ENCODE measurements at regions not wholly inside any gene's neighbourhood (a gene's known extent, or its start where the extent isn't known, plus 50 kb on each side); places are given as distances from the start of the nearest gene placed in this dataset.
"Not testable (repeated sequence)": the region's sequence is repeated elsewhere in the genome, so short reads cannot be mapped to it uniquely, and the experiment has no call there.

DNA sequence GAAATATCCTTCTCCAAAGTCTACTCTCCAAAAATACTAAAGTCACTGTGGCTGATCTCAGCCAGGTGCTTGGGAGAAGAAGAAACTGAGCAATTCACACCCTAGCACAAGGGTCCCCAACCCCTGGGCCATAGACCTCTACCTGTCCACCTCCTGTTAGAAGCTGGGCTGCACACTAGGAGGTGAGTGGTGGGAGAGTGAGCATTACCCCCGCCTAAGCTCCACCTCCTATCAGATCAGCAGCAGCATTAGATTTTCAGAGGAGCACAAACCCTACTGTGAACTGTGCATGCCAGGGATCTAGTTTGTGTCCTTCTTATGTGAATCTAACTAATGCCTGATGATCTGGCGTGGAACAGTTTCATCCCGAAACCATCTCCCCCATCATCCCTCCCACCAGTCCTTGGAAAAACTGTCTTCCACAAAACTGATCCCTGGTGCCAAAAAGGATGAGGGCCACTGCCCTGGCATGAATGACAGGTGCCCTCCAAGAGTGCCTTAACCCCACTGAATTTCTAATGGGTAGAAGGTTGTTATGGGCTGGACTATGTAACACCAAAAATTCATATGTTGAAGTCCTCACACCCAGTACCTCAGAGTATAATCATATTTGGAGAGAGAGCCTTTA, 109.2 kb upstream of the CDYL start:
- no peaks in the 10 kb centered on the region for H3K36me3 ChIP-seq (ENCODE audit: control insufficient read depth, insufficient read depth, low read length)
- H3K27me3 ChIP-seq (ENCODE audit: control insufficient read depth, insufficient read depth, low read length, poor library complexity, severe bottlenecking), result no peaks in the 10 kb centered on the region
- H3K4me1 ChIP-seq (ENCODE audit: control insufficient read depth, insufficient read depth, low read length), result no peaks in the 10 kb centered on the region
- 90 to 100% methylated on average over 3 of the region's 3 CpGs for WGBS, 2 experiments
- no peak overlapping the region for H3K27ac ChIP-seq (ENCODE audit: insufficient read depth, low read depth, low read length, poor library complexity, severe bottlenecking)
- no peak overlapping the region for H3K4me3 ChIP-seq (ENCODE audit: insufficient read depth, low read depth, low read length)
- no peaks in the 10 kb centered on the region for H3K9me3 ChIP-seq (ENCODE audit: control insufficient read depth, low read length)

DNA sequence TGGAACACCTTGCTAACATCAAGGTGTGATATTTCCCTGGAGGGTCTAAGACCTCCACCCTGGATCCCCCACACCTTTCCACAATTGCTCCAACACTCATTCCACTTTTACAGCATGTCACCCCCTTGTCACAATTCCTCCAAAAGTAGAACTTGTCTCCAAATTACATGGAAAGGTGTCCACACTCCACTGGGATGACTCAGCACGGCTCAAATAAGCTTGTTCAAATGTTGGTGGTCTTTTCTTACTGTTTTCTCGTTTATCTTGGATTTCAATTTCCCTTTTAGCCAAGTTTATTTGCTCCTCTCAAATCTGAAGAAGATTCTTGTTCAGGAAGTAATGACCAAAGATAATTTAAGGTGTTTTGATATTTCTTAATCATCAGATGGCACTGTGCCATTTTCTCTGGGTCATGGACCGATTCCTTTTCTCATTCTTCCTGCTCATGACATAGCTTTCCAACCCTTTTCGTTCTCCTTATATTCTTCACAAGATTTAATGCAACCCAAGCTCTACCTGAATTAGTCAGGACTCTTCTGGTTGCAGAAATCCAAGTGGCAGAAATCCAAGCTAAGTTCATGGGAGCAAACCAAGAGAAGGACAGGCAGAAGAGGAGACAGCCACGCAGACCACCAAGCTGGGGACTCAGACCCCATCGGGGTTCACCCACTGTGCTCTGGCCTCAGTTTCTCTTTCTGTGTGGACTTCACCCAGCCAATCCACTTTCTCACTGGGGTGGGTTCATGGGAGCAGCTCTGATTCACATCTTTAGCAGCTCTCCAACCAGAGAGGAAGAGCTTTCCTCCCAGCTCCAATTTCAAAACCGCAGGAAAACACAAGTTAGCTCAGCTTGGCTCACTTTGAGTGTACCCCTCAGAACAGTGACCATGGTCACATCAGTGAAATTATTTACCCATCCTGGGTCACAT, 110.5 kb upstream of the CDYL start:
- H3K9me3 ChIP-seq (ENCODE audit: control insufficient read depth, low read length), result no peaks in the 10 kb centered on the region
- no peaks in the 10 kb centered on the region for H3K27me3 ChIP-seq (ENCODE audit: control insufficient read depth, insufficient read depth, low read length, poor library complexity, severe bottlenecking)
- WGBS, 2 experiments, result 92 to 93% methylated on average over 7 of the region's 7 CpGs
- no peak overlapping the region for H3K4me3 ChIP-seq (ENCODE audit: insufficient read depth, low read depth, low read length)
- H3K36me3 ChIP-seq (ENCODE audit: control insufficient read depth, insufficient read depth, low read length), result no peaks in the 10 kb centered on the region
- no peak overlapping the region for H3K27ac ChIP-seq (ENCODE audit: insufficient read depth, low read depth, low read length, poor library complexity, severe bottlenecking)
- H3K4me1 ChIP-seq (ENCODE audit: control insufficient read depth, insufficient read depth, low read length), result no peaks in the 10 kb centered on the region

GRCh38 chr6:4664911-4665310, 111.3 kb upstream of the CDYL start:
- no peak overlapping the region for H3K4me3 ChIP-seq (ENCODE audit: insufficient read depth, low read depth, low read length)
- no peaks in the 10 kb centered on the region for H3K9me3 ChIP-seq (ENCODE audit: control insufficient read depth, low read length)
- no peaks in the 10 kb centered on the region for H3K4me1 ChIP-seq (ENCODE audit: control insufficient read depth, insufficient read depth, low read length)
- H3K36me3 ChIP-seq (ENCODE audit: control insufficient read depth, insufficient read depth, low read length), result no peaks in the 10 kb centered on the region
- WGBS, 2 experiments, result 93 to 94% methylated on average over 6 of the region's 6 CpGs
- no peak overlapping the region for H3K27ac ChIP-seq (ENCODE audit: insufficient read depth, low read depth, low read length, poor library complexity, severe bottlenecking)
- H3K27me3 ChIP-seq (ENCODE audit: control insufficient read depth, insufficient read depth, low read length, poor library complexity, severe bottlenecking), result no peaks in the 10 kb centered on the region

GRCh38 chr6:4664117-4664626, 112.0 kb upstream of the CDYL start:
- no peaks in the 10 kb centered on the region for H3K9me3 ChIP-seq (ENCODE audit: control insufficient read depth, low read length)
- no peak overlapping the region for H3K27ac ChIP-seq (ENCODE audit: insufficient read depth, low read depth, low read length, poor library complexity, severe bottlenecking)
- H3K36me3 ChIP-seq (ENCODE audit: control insufficient read depth, insufficient read depth, low read length), result no peaks in the 10 kb centered on the region
- WGBS, 2 experiments, result 95 to 96% methylated on average over 7 of the region's 7 CpGs
- no peaks in the 10 kb centered on the region for H3K27me3 ChIP-seq (ENCODE audit: control insufficient read depth, insufficient read depth, low read length, poor library complexity, severe bottlenecking)
- H3K4me1 ChIP-seq (ENCODE audit: control insufficient read depth, insufficient read depth, low read length), result no peaks in the 10 kb centered on the region
- H3K4me3 ChIP-seq (ENCODE audit: insufficient read depth, low read depth, low read length), result no peak overlapping the region

DNA sequence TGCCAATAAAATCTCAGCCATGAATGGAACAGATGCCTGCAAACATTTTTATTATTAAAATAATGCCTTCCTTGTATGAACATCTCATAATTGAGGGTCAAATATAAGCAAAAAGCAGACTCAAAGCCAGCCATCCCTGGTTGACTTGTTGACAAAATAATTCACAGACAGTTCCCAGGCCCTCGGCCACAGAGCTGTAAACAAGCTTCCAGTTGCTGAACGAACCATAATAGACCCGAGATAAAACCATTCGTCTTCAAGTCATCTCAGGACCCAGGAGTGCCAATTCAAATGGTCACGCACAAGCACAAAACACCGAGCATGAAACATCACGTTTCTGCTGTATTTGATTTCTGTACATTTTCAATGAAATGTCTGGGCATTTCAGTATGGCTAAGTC, 113.3 kb upstream of the CDYL start:
- Histone ChIP-seq H3K4me3 (ENCODE audit: insufficient read depth, low read depth, low read length) (no peak overlapping the region), H3K27ac (ENCODE audit: insufficient read depth, low read depth, low read length, poor library complexity, severe bottlenecking) (no peak overlapping the region), H3K27me3 (ENCODE audit: control insufficient read depth, insufficient read depth, low read length, poor library complexity, severe bottlenecking) (no peaks in the 10 kb centered on the region), H3K9me3 (ENCODE audit: control insufficient read depth, low read length) (no peaks in the 10 kb centered on the region), H3K36me3 (ENCODE audit: control insufficient read depth, insufficient read depth, low read length) (no peaks in the 10 kb centered on the region), H3K4me1 (ENCODE audit: control insufficient read depth, insufficient read depth, low read length) (no peaks in the 10 kb centered on the region)
- WGBS, 2 experiments, result 94 to 96% methylated on average over 7 of the region's 7 CpGs

DNA sequence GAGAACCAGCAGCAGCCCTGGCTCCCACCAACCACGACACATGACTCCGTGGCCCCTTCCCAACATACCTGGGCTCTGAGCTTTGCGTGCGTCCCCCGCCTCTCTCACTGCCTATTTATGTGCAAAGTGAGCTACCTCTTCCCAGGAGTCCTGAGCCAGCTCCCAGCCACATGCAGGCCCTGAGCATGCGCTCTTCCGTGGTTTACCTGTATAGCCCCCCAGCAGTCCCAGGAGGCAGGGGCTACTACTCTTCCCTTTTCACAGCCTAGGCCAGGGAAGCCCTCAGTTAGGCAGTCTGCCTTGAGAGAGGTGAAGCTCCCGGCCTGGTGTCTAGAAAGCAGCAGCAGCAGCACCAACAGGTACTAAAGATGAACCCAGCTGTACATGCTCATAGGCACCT, 114.8 kb upstream of the CDYL start:
- 78 to 83% methylated on average over 8 of the region's 8 CpGs for WGBS, 2 experiments
- no peaks in the 10 kb centered on the region for H3K4me1 ChIP-seq (ENCODE audit: control insufficient read depth, insufficient read depth, low read length)

GRCh38 chr6:4660377-4661321, 115.6 kb upstream of the CDYL start:
- H3K4me3 ChIP-seq (ENCODE audit: insufficient read depth, low read depth, low read length), result no peak overlapping the region
- no peak overlapping the region for H3K27ac ChIP-seq (ENCODE audit: insufficient read depth, low read depth, low read length, poor library complexity, severe bottlenecking)
- no peaks in the 10 kb centered on the region for H3K27me3 ChIP-seq (ENCODE audit: control insufficient read depth, insufficient read depth, low read length, poor library complexity, severe bottlenecking)
- H3K36me3 ChIP-seq (ENCODE audit: control insufficient read depth, insufficient read depth, low read length), result no peaks in the 10 kb centered on the region
- WGBS, 2 experiments, result 89 to 91% methylated on average over 22 of the region's 22 CpGs
- H3K4me1 ChIP-seq (ENCODE audit: control insufficient read depth, insufficient read depth, low read length), result peaks cover 3% of the 10 kb centered on the region
- no peaks in the 10 kb centered on the region for H3K9me3 ChIP-seq (ENCODE audit: control insufficient read depth, low read length)

More for the DNA sequence above, 114.8 kb upstream of the CDYL start:
- Histone ChIP-seq H3K27me3 (ENCODE audit: control insufficient read depth, insufficient read depth, low read length, poor library complexity, severe bottlenecking) (no peaks in the 10 kb centered on the region), H3K4me3 (ENCODE audit: insufficient read depth, low read depth, low read length) (no peak overlapping the region), H3K27ac (ENCODE audit: insufficient read depth, low read depth, low read length, poor library complexity, severe bottlenecking) (no peak overlapping the region), H3K9me3 (ENCODE audit: control insufficient read depth, low read length) (no peaks in the 10 kb centered on the region), H3K36me3 (ENCODE audit: control insufficient read depth, insufficient read depth, low read length) (no peaks in the 10 kb centered on the region)

DNA sequence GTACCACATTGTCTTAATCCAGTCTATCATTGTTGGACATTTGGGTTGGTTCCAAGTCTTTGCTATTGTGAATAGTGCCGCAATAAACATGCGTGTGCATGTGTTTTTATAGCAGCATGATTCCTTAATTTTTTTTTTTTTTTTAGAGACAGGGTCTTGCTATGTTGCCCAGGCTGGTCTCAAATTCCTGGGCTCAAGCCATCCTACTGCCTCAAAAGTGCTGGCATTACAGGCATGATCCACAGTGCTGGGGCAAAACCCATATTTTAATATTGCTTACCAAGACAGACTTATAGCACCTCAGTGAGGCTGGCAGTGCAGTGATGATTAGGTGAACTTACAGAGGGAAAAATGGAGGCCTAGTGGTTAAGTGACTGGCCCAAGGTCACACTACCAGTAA, 116.5 kb upstream of the CDYL start:
- WGBS, 2 experiments, result 98 to 100% methylated on average over 2 of the region's 2 CpGs
- not testable (repeated sequence) for H3K27me3 ChIP-seq (ENCODE audit: control insufficient read depth, insufficient read depth, low read length, poor library complexity, severe bottlenecking)

GRCh38 chr6:4658486-4658885, 117.7 kb upstream of the CDYL start:
- Histone ChIP-seq H3K27me3 (ENCODE audit: control insufficient read depth, insufficient read depth, low read length, poor library complexity, severe bottlenecking) (no peaks in the 10 kb centered on the region), H3K36me3 (ENCODE audit: control insufficient read depth, insufficient read depth, low read length) (no peaks in the 10 kb centered on the region), H3K9me3 (ENCODE audit: control insufficient read depth, low read length) (no peaks in the 10 kb centered on the region), H3K27ac (ENCODE audit: insufficient read depth, low read depth, low read length, poor library complexity, severe bottlenecking) (no peak overlapping the region), H3K4me3 (ENCODE audit: insufficient read depth, low read depth, low read length) (no peak overlapping the region), H3K4me1 (ENCODE audit: control insufficient read depth, insufficient read depth, low read length) (peaks cover 16% of the 10 kb centered on the region)
- 88 to 92% methylated on average over 6 of the region's 6 CpGs for WGBS, 2 experiments

More for the DNA sequence above, 116.5 kb upstream of the CDYL start:
- not testable (repeated sequence) for H3K27ac ChIP-seq (ENCODE audit: insufficient read depth, low read depth, low read length, poor library complexity, severe bottlenecking); H3K36me3 ChIP-seq (ENCODE audit: control insufficient read depth, insufficient read depth, low read length); H3K4me3 ChIP-seq (ENCODE audit: insufficient read depth, low read depth, low read length); H3K9me3 ChIP-seq (ENCODE audit: control insufficient read depth, low read length)
- peaks cover 12% of the 10 kb centered on the region for H3K4me1 ChIP-seq (ENCODE audit: control insufficient read depth, insufficient read depth, low read length)

Data from ectodermal cell (in vitro differentiated cells).